Mucosa of descending colon (tissue), 3 donors: ENCODE measurements at regions not wholly inside any gene's neighbourhood (a gene's known extent, or its start where the extent isn't known, plus 50 kb on each side); places are given as distances from the start of the nearest gene placed in this dataset.

Experiments
- ATAC-seq: fragments of 200-7000 bp; cut with Tn5 transposase; one replicate; pipeline ENCODE4 v1.9.1; 2020; ENCODE audit warnings: mild to moderate bottlenecking, moderate library complexity
- DNase-seq, 3 donors: peaks; one replicate each; pipeline ENCODE4 v3.0.0-alpha.2; 2020
- H3K36me3 ChIP-seq: fragments of 200-600 bp; one replicate; pipeline ENCODE4 v1.8.0; 2021; ENCODE audit warnings: low read depth, mild to moderate bottlenecking
- H3K4me1 ChIP-seq: fragments of 200-600 bp; one replicate; pipeline ENCODE4 v1.8.0; 2021; ENCODE audit warnings: low read depth, mild to moderate bottlenecking
- H3K4me3 ChIP-seq: fragments of 200-600 bp; one replicate; pipeline ENCODE4 v1.8.0; 2021; ENCODE audit warnings: mild to moderate bottlenecking
- H3K9me3 ChIP-seq: fragments of 200-600 bp; one replicate; pipeline ENCODE4 v1.8.0; 2021; ENCODE audit warnings: mild to moderate bottlenecking
- CTCF ChIP-seq: fragments of 200-600 bp; IDR thresholded peaks from one replicate; pipeline ENCODE4 v1.8.0; 2022; ENCODE audit warnings: antibody characterized with exemption, mild to moderate bottlenecking
- intact Hi-C, 2 donors: fragments of 100-400 bp; cut with DNase I in 1 of 2; cut with micrococcal nuclease in 1 of 2; formaldehyde crosslinking; loops; one replicate each; pipeline versions ENCODE4 v1.11.0 to v1.11.1; 2022; cut with DNase I, micrococcal nuclease
- donor health status: DM: no; HTN: no; CAD: no; lungs with moderate emphysema.
- donor health status: DM: no; HTN: no; CAD: no.
- donor health status: DM: no; HTN: yes; CAD: no.

- DNase-seq, result no peak
- Histone ChIP-seq H3K4me3 (no peak overlapping the region), H3K36me3 (no peaks in the 10 kb centered on the region), H3K4me1 (no peaks in the 10 kb centered on the region), H3K9me3 (no peaks in the 10 kb centered on the region)
- no peak for TF ChIP-seq CTCF
- intact Hi-C loops, result no loop called here
- no peak for ATAC-seq
Observed at GRCh38 chr1:185631843-185632242, 102.3 kb upstream of the HMCN1 start.

GRCh38 chr1:185627761-185628501 is 106.3 kb upstream of the HMCN1 start:
- H3K4me3 ChIP-seq, result no peak overlapping the region
- DNase-seq, result no peak
- ATAC-seq, result no peak
- no peaks in the 10 kb centered on the region for H3K4me1 ChIP-seq
- intact Hi-C loops, result no loop called here
- no peaks in the 10 kb centered on the region for H3K9me3 ChIP-seq
- TF ChIP-seq CTCF, result no peak
- H3K36me3 ChIP-seq, result no peaks in the 10 kb centered on the region

- peak; percentile 45 for ATAC-seq
- no peaks in the 10 kb centered on the region for H3K9me3 ChIP-seq
- intact Hi-C loops, result no loop called here
- H3K4me1 ChIP-seq, result no peaks in the 10 kb centered on the region
- no peaks in the 10 kb centered on the region for H3K36me3 ChIP-seq
- no peak for TF ChIP-seq CTCF
- H3K4me3 ChIP-seq, result no peak overlapping the region
- DNase-seq, result no peak
Observed at GRCh38 chr1:185627171-185627570, 107.0 kb upstream of the HMCN1 start.

- Histone ChIP-seq H3K4me1 (no peaks in the 10 kb centered on the region), H3K4me3 (no peak overlapping the region), H3K9me3 (no peaks in the 10 kb centered on the region), H3K36me3 (no peaks in the 10 kb centered on the region)
- intact Hi-C loops, result no loop called here
- ATAC-seq, result no peak
- TF ChIP-seq CTCF, result no peak
- no peak for DNase-seq
Observed at GRCh38 chr1:185626344-185626743, 107.8 kb upstream of the HMCN1 start.

GRCh38 chr1:185610954-185611353 is 123.2 kb upstream of the HMCN1 start:
- no peak for TF ChIP-seq CTCF
- H3K36me3 ChIP-seq, result no peaks in the 10 kb centered on the region
- no peak for ATAC-seq
- no peaks in the 10 kb centered on the region for H3K9me3 ChIP-seq
- no peak overlapping the region for H3K4me3 ChIP-seq
- DNase-seq, result no peak
- no peaks in the 10 kb centered on the region for H3K4me1 ChIP-seq
- intact Hi-C loops, result no loop called here

- H3K4me3 ChIP-seq, result no peak overlapping the region
- H3K9me3 ChIP-seq, result no peaks in the 10 kb centered on the region
- DNase-seq (no peak), ATAC-seq (no peak)
- intact Hi-C loops, result no loop called here
- H3K4me1 ChIP-seq, result no peaks in the 10 kb centered on the region
- no peak for TF ChIP-seq CTCF
- no peaks in the 10 kb centered on the region for H3K36me3 ChIP-seq
Observed at GRCh38 chr1:185608177-185608576, 126.0 kb upstream of the HMCN1 start.
